Fibroblast of upper back skin (primary cell): ENCODE measurements at regions not wholly inside any gene's neighbourhood (a gene's known extent, or its start where the extent isn't known, plus 50 kb on each side); places are given as distances from the start of the nearest gene placed in this dataset.
A peak's percentile ranks its signal among the peaks of the same experiment; 100 is the strongest.

Experiments used
- DNase-seq: peaks from one replicate; pipeline ENCODE4 v3.0.0-alpha.2; 2013

DNA sequence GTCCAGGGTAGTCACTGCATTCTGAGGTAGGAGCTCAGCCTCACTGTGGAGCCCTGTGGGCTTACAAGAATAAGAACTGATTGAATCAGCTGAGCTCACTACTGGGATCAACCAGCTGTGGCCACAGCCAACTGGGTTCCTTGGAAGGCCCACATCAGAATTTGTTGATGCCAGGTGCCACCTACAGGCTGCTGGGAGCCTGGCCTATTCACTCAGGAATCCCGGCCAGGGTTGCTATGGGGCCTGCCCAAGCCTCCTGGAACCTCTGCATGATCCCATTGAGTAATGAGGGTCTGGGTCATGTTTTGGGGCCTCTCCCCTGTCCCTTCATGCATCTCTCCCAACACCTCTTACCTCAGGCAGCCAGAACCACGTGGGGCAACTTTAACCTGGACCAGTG, 53.9 kb upstream of the KIAA1210 start:
- peak; percentile 28 for DNase-seq

DNA sequence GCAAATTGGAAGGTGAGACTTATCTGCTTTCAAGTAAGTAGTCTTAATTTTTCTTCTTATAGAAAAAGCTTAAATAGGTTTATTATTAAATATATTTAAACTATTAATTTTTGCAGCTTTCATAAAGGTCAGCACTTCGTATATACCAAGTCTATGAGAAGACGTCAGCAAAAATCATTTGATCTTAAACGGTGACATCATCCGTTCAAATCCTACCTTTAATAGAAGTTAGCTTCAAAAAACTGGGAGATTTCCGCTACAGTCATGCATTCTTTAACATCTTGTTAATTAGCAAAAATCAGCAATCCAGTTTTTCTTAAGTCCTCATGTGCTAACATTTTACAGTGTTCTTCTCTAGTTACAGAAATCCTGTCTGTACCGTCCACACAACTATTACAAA, 49.9 kb upstream of the PGRMC1 start:
- DNase-seq = no peak
